ENCODE measurements at regions not wholly inside any gene's neighbourhood (a gene's known extent, or its start where the extent isn't known, plus 50 kb on each side); places are given as distances from the start of the nearest gene placed in this dataset.

GRCh38 chr15:93165734-93166470, 76.9 kb upstream of the RGMA start:
- intact Hi-C loops (cut with DNase I; ENCODE audit: low total_unique reads), result no loop called here
- H3K27me3 ChIP-seq, result no peaks in the 10 kb centered on the region
- no peak for TF ChIP-seq POLR2A (IDR thresholded peaks at IDR 0.05)
- no peak for TF ChIP-seq CTCF (IDR thresholded peaks at IDR 0.05)
- no peak for TF ChIP-seq POLR2AphosphoS5 (IDR thresholded peaks at IDR 0.05)
- no peak overlapping the region for H3K27ac ChIP-seq
- H3K9me3 ChIP-seq, result no peaks in the 10 kb centered on the region
- no peaks in the 10 kb centered on the region for H3K36me3 ChIP-seq
- no peak for DNase-seq (ENCODE audit: low spot score in 2 of 2)
- no peak overlapping the region for H3K4me3 ChIP-seq
- H3K4me1 ChIP-seq, result no peaks in the 10 kb centered on the region

- no peak for DNase-seq (ENCODE audit: low spot score in 2 of 2)
- Histone ChIP-seq H3K27ac (no peak overlapping the region), H3K36me3 (no peaks in the 10 kb centered on the region), H3K27me3 (no peaks in the 10 kb centered on the region), H3K9me3 (no peaks in the 10 kb centered on the region), H3K4me3 (no peak overlapping the region), H3K4me1 (no peaks in the 10 kb centered on the region)
- intact Hi-C loops (cut with DNase I; ENCODE audit: low total_unique reads), result no loop called here
- TF ChIP-seq CTCF (IDR thresholded peaks at IDR 0.05) (no peak), POLR2A (IDR thresholded peaks at IDR 0.05) (no peak), POLR2AphosphoS5 (IDR thresholded peaks at IDR 0.05) (no peak)
Measured at GRCh38 chr15:93164409-93164808, 75.4 kb upstream of the RGMA start.

GRCh38 chr15:93162560-93162959, 73.5 kb upstream of the RGMA start:
- Histone ChIP-seq H3K27ac (no peak overlapping the region), H3K4me1 (no peaks in the 10 kb centered on the region), H3K36me3 (no peaks in the 10 kb centered on the region), H3K9me3 (no peaks in the 10 kb centered on the region), H3K4me3 (no peak overlapping the region), H3K27me3 (no peaks in the 10 kb centered on the region)
- DNase-seq (ENCODE audit: low spot score in 2 of 2), result no peak
- no peak for TF ChIP-seq CTCF (IDR thresholded peaks at IDR 0.05)
- TF ChIP-seq POLR2A (IDR thresholded peaks at IDR 0.05), result no peak
- no peak for TF ChIP-seq POLR2AphosphoS5 (IDR thresholded peaks at IDR 0.05)
- intact Hi-C loops (cut with DNase I; ENCODE audit: low total_unique reads), result no loop called here

- no peaks in the 10 kb centered on the region for H3K36me3 ChIP-seq
- peaks cover 0 to 8% of the 10 kb centered on the region in 2 donors for H3K9me3 ChIP-seq
- no peaks in the 10 kb centered on the region for H3K27me3 ChIP-seq
- TF ChIP-seq POLR2AphosphoS5 (IDR thresholded peaks at IDR 0.05), result no peak
- no peak for TF ChIP-seq CTCF (IDR thresholded peaks at IDR 0.05)
- TF ChIP-seq POLR2A (IDR thresholded peaks at IDR 0.05), result no peak
- H3K4me3 ChIP-seq, result no peak overlapping the region
- DNase-seq (ENCODE audit: low spot score in 2 of 2), result no peak
- intact Hi-C loops (cut with DNase I; ENCODE audit: low total_unique reads), result no loop called here
- no peak overlapping the region for H3K27ac ChIP-seq
- H3K4me1 ChIP-seq, result no peaks in the 10 kb centered on the region
Measured at GRCh38 chr15:93159930-93160329, 70.9 kb upstream of the RGMA start.

GRCh38 chr15:93158097-93158900, 69.3 kb upstream of the RGMA start:
- DNase-seq (ENCODE audit: low spot score in 2 of 2), result no peak
- no peak overlapping the region for H3K27ac ChIP-seq
- no peak overlapping the region for H3K4me3 ChIP-seq
- peaks cover 0 to 8% of the 10 kb centered on the region in 2 donors for H3K9me3 ChIP-seq
- H3K4me1 ChIP-seq, result peaks cover 0 to under 1% of the 10 kb centered on the region in 2 donors
- H3K27me3 ChIP-seq, result no peaks in the 10 kb centered on the region
- H3K36me3 ChIP-seq, result no peaks in the 10 kb centered on the region
- TF ChIP-seq CTCF (IDR thresholded peaks at IDR 0.05), result no peak
- intact Hi-C loops (cut with DNase I; ENCODE audit: low total_unique reads), result no loop called here
